Testis (tissue), 2 donors: ENCODE measurements at regions not wholly inside any gene's neighbourhood (a gene's known extent, or its start where the extent isn't known, plus 50 kb on each side); places are given as distances from the start of the nearest gene placed in this dataset.

Source experiments
- CTCF ChIP-seq, 3 experiments: fragments of 450-650 bp in 2 of 3; fragments of 200-600 bp in 1 of 3; sonication (generic) in 1 of 3; IDR thresholded peaks; one replicate each; pipeline ENCODE4 v1.5.1; 2016 to 2019; ENCODE audit warnings: antibody characterized with exemption in 3 of 3, mild to moderate bottlenecking in 2 of 3, moderate library complexity in 1 of 3
- POLR2A ChIP-seq: fragments of 450-650 bp; IDR thresholded peaks from one replicate; pipeline ENCODE4 v1.6.1; 2017; ENCODE audit warnings: antibody characterized with exemption, mild to moderate bottlenecking, moderate library complexity

GRCh38 chr9:115877852-115878438 is 275.6 kb upstream of the PAPPA start:
- TF ChIP-seq CTCF (IDR thresholded peaks at IDR 0.05) = no peak
- no peak for TF ChIP-seq POLR2A
